HFFc6 (cell line): ENCODE measurements at regions not wholly inside any gene's neighbourhood (a gene's known extent, or its start where the extent isn't known, plus 50 kb on each side); places are given as distances from the start of the nearest gene placed in this dataset.

ENCODE experiments used
- DNase-seq: peaks from one replicate; pipeline ENCODE4 v3.0.0-alpha.2; 2018
- H3K27ac Mint-ChIP-seq: 2 replicates; pipeline ENCODE4 v1.8.0; 2020; ENCODE audit warnings: mild to moderate bottlenecking, mixed read lengths
- H3K27me3 Mint-ChIP-seq: 2 replicates; pipeline ENCODE4 v1.8.0; 2021; ENCODE audit warnings: mild to moderate bottlenecking, moderate library complexity, mixed read lengths; ENCODE audit not compliant: insufficient read depth
- H3K36me3 Mint-ChIP-seq: 2 replicates; pipeline ENCODE4 v1.8.0; 2021; ENCODE audit warnings: low read depth, mixed read lengths
- H3K4me1 Mint-ChIP-seq: 2 replicates; pipeline ENCODE4 v1.8.0; 2020; ENCODE audit warnings: low read depth, mixed read lengths
- H3K4me3 Mint-ChIP-seq: 2 replicates; pipeline ENCODE4 v1.8.0; 2020; ENCODE audit warnings: mild to moderate bottlenecking, moderate library complexity, mixed read lengths
- H3K9me3 Mint-ChIP-seq: 2 replicates; pipeline ENCODE4 v1.8.0; 2020; ENCODE audit warnings: mild to moderate bottlenecking, mixed read lengths
- TF ChIP-seq, protein P1 (sequence below): fragments of 200-600 bp; sonication (generic); IDR thresholded peaks from 2 replicates; pipeline ENCODE4 v1.5.0; 2021; ENCODE audit warnings: antibody characterized with exemption, mild to moderate bottlenecking

DNA sequence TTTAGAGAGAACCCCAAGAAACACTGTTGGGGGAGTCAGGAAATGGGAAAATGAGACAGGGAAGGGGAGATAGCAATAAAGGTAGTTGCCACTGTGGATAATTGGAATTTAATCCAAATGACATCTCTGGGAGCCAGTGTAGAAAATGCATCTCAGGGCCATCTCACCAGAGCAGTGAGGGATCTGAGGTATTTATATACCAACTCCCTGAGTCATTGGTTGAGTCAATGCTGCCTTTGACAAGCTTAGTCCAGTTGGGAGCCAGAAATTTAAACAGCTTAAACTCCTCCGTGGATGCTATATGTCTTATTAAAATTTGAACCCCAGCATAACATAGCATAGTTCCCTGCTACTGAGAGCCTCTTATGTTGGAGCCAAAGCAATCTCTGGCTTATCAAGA lies 140.3 kb downstream of the SLC30A10 start:
- H3K9me3 Mint-ChIP-seq, result peaks cover 38% of the 10 kb centered on the region
- H3K27ac Mint-ChIP-seq, result no peak overlapping the region
- H3K4me1 Mint-ChIP-seq, result no peaks in the 10 kb centered on the region; the same call in 1 of the 2 replicates
- H3K4me3 Mint-ChIP-seq, result no peak overlapping the region
- DNase-seq, result no peak
- H3K27me3 Mint-ChIP-seq, result no peaks in the 10 kb centered on the region
- TF ChIP-seq, protein P1, sequence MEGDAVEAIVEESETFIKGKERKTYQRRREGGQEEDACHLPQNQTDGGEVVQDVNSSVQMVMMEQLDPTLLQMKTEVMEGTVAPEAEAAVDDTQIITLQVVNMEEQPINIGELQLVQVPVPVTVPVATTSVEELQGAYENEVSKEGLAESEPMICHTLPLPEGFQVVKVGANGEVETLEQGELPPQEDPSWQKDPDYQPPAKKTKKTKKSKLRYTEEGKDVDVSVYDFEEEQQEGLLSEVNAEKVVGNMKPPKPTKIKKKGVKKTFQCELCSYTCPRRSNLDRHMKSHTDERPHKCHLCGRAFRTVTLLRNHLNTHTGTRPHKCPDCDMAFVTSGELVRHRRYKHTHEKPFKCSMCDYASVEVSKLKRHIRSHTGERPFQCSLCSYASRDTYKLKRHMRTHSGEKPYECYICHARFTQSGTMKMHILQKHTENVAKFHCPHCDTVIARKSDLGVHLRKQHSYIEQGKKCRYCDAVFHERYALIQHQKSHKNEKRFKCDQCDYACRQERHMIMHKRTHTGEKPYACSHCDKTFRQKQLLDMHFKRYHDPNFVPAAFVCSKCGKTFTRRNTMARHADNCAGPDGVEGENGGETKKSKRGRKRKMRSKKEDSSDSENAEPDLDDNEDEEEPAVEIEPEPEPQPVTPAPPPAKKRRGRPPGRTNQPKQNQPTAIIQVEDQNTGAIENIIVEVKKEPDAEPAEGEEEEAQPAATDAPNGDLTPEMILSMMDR, result no peak
- peaks cover 4% of the 10 kb centered on the region; the same call in 1 of the 2 replicates for H3K36me3 Mint-ChIP-seq

DNA sequence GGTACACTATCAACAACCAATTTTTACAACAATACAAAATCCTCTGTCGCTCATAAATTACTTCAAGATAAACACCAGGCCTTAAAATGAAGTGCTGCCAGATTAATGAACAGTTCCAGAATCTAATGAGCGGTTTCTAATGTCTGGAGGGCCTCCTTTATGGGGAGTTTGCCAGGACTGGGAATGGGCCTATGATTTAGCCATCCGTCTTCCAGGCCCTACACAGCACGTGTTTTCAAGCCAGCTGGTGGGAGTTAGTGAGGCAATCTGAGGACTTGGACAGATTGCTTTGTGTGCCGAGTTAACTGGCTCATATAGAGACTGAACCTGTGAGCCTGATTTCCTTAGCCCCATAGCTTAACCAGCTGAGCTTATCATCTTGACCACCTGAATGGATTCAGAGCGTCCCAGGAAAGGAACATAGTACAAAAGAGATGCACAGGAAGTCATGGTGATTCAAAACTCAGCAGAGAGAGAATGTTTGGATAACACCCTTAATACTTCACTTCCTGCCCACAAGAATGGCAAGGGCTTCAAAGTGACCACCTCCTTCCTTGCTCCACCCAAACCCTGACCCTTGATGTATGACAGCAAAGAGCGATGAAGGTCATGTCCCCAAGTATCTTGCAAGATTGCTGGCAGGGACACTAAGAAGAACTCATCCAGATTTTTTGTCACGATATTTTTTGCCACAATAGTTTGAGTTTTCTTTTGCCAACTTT lies 143.5 kb downstream of the SLC30A10 start:
- Mint-ChIP-seq H3K4me1 (no peaks in the 10 kb centered on the region), H3K27me3 (no peaks in the 10 kb centered on the region; the same call in 1 of the 2 replicates), H3K27ac (no peak overlapping the region), H3K9me3 (peaks cover 34% of the 10 kb centered on the region), H3K4me3 (no peak overlapping the region), H3K36me3 (peaks cover 4% of the 10 kb centered on the region; the same call in 1 of the 2 replicates)
- DNase-seq, result no peak
- TF ChIP-seq, protein P1, result no peak

DNA sequence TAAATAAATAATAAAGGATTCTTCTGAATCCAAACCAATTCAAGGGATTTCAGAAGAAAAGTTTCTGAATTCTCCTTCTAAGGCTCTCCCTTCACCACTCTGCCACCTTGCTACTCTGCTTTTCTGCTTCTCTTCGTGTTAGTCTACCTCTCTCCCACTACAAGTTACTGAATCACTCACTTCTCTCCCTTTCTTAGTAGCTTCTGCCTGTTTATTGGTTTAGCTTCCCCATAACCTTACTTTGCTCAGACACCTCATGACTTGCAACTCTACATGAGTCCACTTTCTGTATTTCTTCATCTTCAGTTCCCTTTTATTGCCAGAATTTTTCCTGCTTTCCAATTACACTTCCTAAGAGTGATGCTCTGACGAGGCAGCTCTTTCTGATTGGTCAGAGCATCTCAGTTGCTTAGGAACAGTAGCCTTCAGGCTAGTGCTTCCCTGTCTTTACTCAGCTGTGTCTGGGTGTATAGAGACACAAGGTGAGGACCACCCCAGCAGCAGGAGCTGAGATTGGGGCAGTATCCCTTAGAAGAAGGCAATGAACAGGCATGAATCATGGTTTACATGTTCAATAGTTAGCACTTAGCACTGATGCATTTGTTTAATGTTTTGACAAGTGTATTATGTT lies 144.6 kb downstream of the SLC30A10 start:
- peaks cover 4% of the 10 kb centered on the region; the same call in 1 of the 2 replicates for H3K36me3 Mint-ChIP-seq
- peaks cover 41% of the 10 kb centered on the region for H3K9me3 Mint-ChIP-seq
- no peaks in the 10 kb centered on the region for H3K4me1 Mint-ChIP-seq
- H3K27ac Mint-ChIP-seq, result no peak overlapping the region
- H3K4me3 Mint-ChIP-seq, result no peak overlapping the region
- H3K27me3 Mint-ChIP-seq, result no peaks in the 10 kb centered on the region; the same call in 1 of the 2 replicates
- TF ChIP-seq, protein P1, result no peak
- no peak for DNase-seq

DNA sequence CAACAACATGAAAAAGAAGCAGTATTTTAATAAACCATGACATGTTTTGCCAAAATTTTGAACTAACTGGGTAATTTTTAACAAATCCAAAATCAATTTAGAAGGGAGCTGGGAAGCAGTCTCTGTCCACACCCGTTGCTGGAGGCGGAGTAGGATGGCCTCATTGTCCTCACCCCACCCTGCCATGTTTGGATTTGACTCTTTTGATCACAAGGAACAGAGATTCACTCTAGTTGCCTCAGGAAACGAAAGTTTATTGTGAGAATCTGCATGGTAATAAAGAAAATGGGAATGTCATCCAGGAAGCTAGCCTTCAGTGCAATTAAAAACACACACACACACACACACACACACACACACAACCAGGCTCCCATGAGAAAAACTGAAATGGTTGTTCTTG lies 145.4 kb downstream of the SLC30A10 start:
- Mint-ChIP-seq H3K36me3 (peaks cover 4% of the 10 kb centered on the region; the same call in 1 of the 2 replicates), H3K27me3 (no peaks in the 10 kb centered on the region; the same call in 1 of the 2 replicates), H3K4me3 (no peak overlapping the region), H3K4me1 (no peaks in the 10 kb centered on the region), H3K27ac (no peak overlapping the region), H3K9me3 (peaks cover 39% of the 10 kb centered on the region)
- DNase-seq, result no peak
- TF ChIP-seq, protein P1, result no peak

DNA sequence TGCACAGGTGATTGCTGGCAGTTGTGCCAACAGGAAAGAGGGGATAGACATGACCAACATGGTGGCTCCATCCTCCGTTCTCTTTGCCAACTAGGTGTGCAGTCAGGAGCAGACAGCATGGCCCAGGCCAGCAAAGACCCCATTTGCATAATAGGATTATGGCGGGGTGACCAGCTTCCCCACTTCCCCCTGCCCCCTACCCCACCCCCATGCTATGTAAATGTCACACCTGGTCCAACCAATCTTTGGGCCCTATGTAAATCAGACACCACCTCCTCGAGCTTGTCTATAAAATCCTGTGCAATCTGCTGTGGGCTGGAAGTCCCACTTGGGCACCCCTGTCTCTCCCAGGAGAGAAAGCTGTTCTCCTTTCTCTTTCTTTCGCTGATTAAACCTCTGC lies 146.0 kb downstream of the SLC30A10 start:
- no peaks in the 10 kb centered on the region; the same call in 1 of the 2 replicates for H3K27me3 Mint-ChIP-seq
- H3K9me3 Mint-ChIP-seq, result peaks cover 35% of the 10 kb centered on the region
- no peak overlapping the region for H3K4me3 Mint-ChIP-seq
- no peak for DNase-seq
- peaks cover 4% of the 10 kb centered on the region; the same call in 1 of the 2 replicates for H3K36me3 Mint-ChIP-seq
- no peak overlapping the region for H3K27ac Mint-ChIP-seq
- TF ChIP-seq, protein P1, result no peak
- no peaks in the 10 kb centered on the region for H3K4me1 Mint-ChIP-seq
